Esophagus squamous epithelium (tissue), 4 donors: ENCODE measurements at regions not wholly inside any gene's neighbourhood (a gene's known extent, or its start where the extent isn't known, plus 50 kb on each side); places are given as distances from the start of the nearest gene placed in this dataset.

Experiments used
- CTCF ChIP-seq, 6 experiments: fragments of 450-650 bp in 4 of 6; fragments of 200-600 bp in 2 of 6; sonication (generic) in 2 of 6; IDR thresholded peaks; one replicate each; pipeline ENCODE4 v1.5.1; 2016 to 2019; ENCODE audit warnings: antibody characterized with exemption in 6 of 6, mild to moderate bottlenecking in 4 of 6, moderate library complexity in 4 of 6
- POLR2A ChIP-seq, 4 donors: fragments of 450-650 bp; IDR thresholded peaks; one replicate each; pipeline ENCODE4 v1.6.1; 2017; ENCODE audit warnings: antibody characterized with exemption in 4 of 4, mild to moderate bottlenecking in 4 of 4, moderate library complexity in 3 of 4

- TF ChIP-seq CTCF (IDR thresholded peaks at IDR 0.05): no peak
- TF ChIP-seq POLR2A (IDR thresholded peaks at IDR 0.05): no peak
Measured at GRCh38 chr7:117986645-117987269, 113.5 kb upstream of the CTTNBP2 start.
